Right cardiac atrium (tissue), 5 donors: ENCODE measurements at regions not wholly inside any gene's neighbourhood (a gene's known extent, or its start where the extent isn't known, plus 50 kb on each side); places are given as distances from the start of the nearest gene placed in this dataset.

Experiments
- ATAC-seq, 2 donors: fragments of 200-7000 bp; cut with Tn5 transposase; one replicate each; pipeline versions ENCODE4 v1.8.0 to v1.9.1; 2020; ENCODE audit warnings: moderate library complexity in 2 of 2, mild to moderate bottlenecking in 1 of 2
- DNase-seq, 3 donors: peaks; one replicate each; pipeline ENCODE4 v3.0.0-alpha.2; 2020
- H3K27ac ChIP-seq: one replicate; pipeline ENCODE4 v1.5.1; 2013; ENCODE audit warnings: mild to moderate bottlenecking, low read length, control low read depth, moderate library complexity
- H3K27me3 ChIP-seq: one replicate; pipeline ENCODE4 v1.6.1; 2013; ENCODE audit not compliant: control insufficient read depth, insufficient read depth
- H3K4me1 ChIP-seq: one replicate; pipeline ENCODE4 v1.6.1; 2013; ENCODE audit warnings: low read length; ENCODE audit not compliant: control insufficient read depth, insufficient read depth
- H3K4me3 ChIP-seq: one replicate; pipeline ENCODE4 v1.5.1; 2013; ENCODE audit warnings: low read length, control low read depth
- H3K9me3 ChIP-seq: one replicate; pipeline ENCODE4 v1.6.1; 2013; ENCODE audit warnings: low read length; ENCODE audit not compliant: control insufficient read depth
- WGBS: extraction: QIAGEN DNeasy Blood & Tissue Kit; methylation state at CpG from one replicate; pipeline ENCODE4 v1.1.7; 2013; 5-methylcytosine and 5-hydroxymethylcytosine counted together
- intact Hi-C, 4 donors: fragments of 100-400 bp; cut with DNase I; formaldehyde crosslinking; loops; one replicate each; pipeline versions ENCODE4 v1.11.0 to v1.14.0; 2022 to 2023
- donor health status: healthy with polysubstance abuse.
- donor health status: DM: no; HTN: yes; CAD: no.
- donor health status: DM: no; HTN: no; CAD: no.
- donor health status: DM: no; HTN: yes; CAD: no; lungs with severe emphysema.
- donor health status: DM: yes; HTN: yes; CAD: no.

GRCh38 chr13:57438072-57438471 is 193.5 kb upstream of the PCDH17 start:
- Histone ChIP-seq H3K4me3 (no peak overlapping the region), H3K4me1 (no peaks in the 10 kb centered on the region), H3K27ac (no peak overlapping the region), H3K9me3 (no peaks in the 10 kb centered on the region), H3K27me3 (no peaks in the 10 kb centered on the region)
- ATAC-seq: no peak
- intact Hi-C loops: loop anchor here in 1 of 4 donors (10.0 kb wide), 1 partner anchor 63 kb away; no protein-coding TSS in a partner anchor
- WGBS: 89% methylated on average over 3 of the region's 3 CpGs
- DNase-seq: no peak

GRCh38 chr13:57443494-57443893 is 188.1 kb upstream of the PCDH17 start:
- H3K4me3 ChIP-seq: no peak overlapping the region
- ATAC-seq: no peak
- no peaks in the 10 kb centered on the region for H3K27me3 ChIP-seq
- 87% methylated on average over 2 of the region's 2 CpGs for WGBS
- DNase-seq: no peak
- no peaks in the 10 kb centered on the region for H3K9me3 ChIP-seq
- H3K4me1 ChIP-seq: no peaks in the 10 kb centered on the region
- H3K27ac ChIP-seq: no peak overlapping the region
- intact Hi-C loops: no loop called here

- H3K4me1 ChIP-seq: no peaks in the 10 kb centered on the region
- 66% methylated on average over 2 of the region's 2 CpGs for WGBS
- no peaks in the 10 kb centered on the region for H3K9me3 ChIP-seq
- H3K4me3 ChIP-seq: no peak overlapping the region
- intact Hi-C loops: no loop called here
- H3K27ac ChIP-seq: no peak overlapping the region
- DNase-seq (no peak), ATAC-seq (no peak)
- no peaks in the 10 kb centered on the region for H3K27me3 ChIP-seq
Measured at GRCh38 chr13:57450356-57450755, 181.2 kb upstream of the PCDH17 start.

GRCh38 chr13:57452228-57452627 is 179.3 kb upstream of the PCDH17 start:
- intact Hi-C loops: no loop called here
- ATAC-seq (no peak), DNase-seq (no peak)
- Histone ChIP-seq H3K27me3 (no peaks in the 10 kb centered on the region), H3K9me3 (no peaks in the 10 kb centered on the region), H3K27ac (no peak overlapping the region), H3K4me3 (no peak overlapping the region), H3K4me1 (no peaks in the 10 kb centered on the region)
- 45% methylated on average over 2 of the region's 2 CpGs for WGBS

GRCh38 chr13:57470491-57470890 is 161.1 kb upstream of the PCDH17 start:
- no peaks in the 10 kb centered on the region for H3K4me1 ChIP-seq
- H3K27me3 ChIP-seq: no peaks in the 10 kb centered on the region
- no peaks in the 10 kb centered on the region for H3K9me3 ChIP-seq
- intact Hi-C loops: no loop called here
- H3K27ac ChIP-seq: no peak overlapping the region
- H3K4me3 ChIP-seq: no peak overlapping the region
- ATAC-seq (no peak), DNase-seq (no peak)
- 78% methylated on average over 1 of the region's 1 CpG for WGBS

- Histone ChIP-seq H3K27me3 (no peaks in the 10 kb centered on the region), H3K4me3 (no peak overlapping the region), H3K9me3 (no peaks in the 10 kb centered on the region), H3K4me1 (no peaks in the 10 kb centered on the region), H3K27ac (no peak overlapping the region)
- 77% methylated on average over 1 of the region's 1 CpG for WGBS
- intact Hi-C loops: no loop called here
- ATAC-seq (no peak), DNase-seq (no peak)
Measured at GRCh38 chr13:57491318-57491717, 140.2 kb upstream of the PCDH17 start.

GRCh38 chr13:57507752-57508463 is 123.6 kb upstream of the PCDH17 start:
- Histone ChIP-seq H3K27me3 (no peaks in the 10 kb centered on the region), H3K9me3 (no peaks in the 10 kb centered on the region), H3K4me3 (no peak overlapping the region), H3K4me1 (no peaks in the 10 kb centered on the region), H3K27ac (no peak overlapping the region)
- no peak for DNase-seq
- intact Hi-C loops: no loop called here
- WGBS: 56% methylated on average over 3 of the region's 3 CpGs
- ATAC-seq: no peak

- intact Hi-C loops: no loop called here
- no peak for ATAC-seq
- no peaks in the 10 kb centered on the region for H3K27me3 ChIP-seq
Measured at GRCh38 chr13:57511603-57512002, 119.9 kb upstream of the PCDH17 start.

GRCh38 chr13:57527114-57527735 is 104.3 kb upstream of the PCDH17 start:
- Histone ChIP-seq H3K27me3 (no peaks in the 10 kb centered on the region), H3K27ac (no peak overlapping the region), H3K9me3 (no peaks in the 10 kb centered on the region), H3K4me3 (no peak overlapping the region), H3K4me1 (no peaks in the 10 kb centered on the region)
- DNase-seq: no peak
- 59% methylated on average over 1 of the region's 1 CpG for WGBS
- ATAC-seq: no peak
- intact Hi-C loops: no loop called here

More at GRCh38 chr13:57511603-57512002, 119.9 kb upstream of the PCDH17 start:
- H3K4me3 ChIP-seq: no peak overlapping the region
- no peaks in the 10 kb centered on the region for H3K9me3 ChIP-seq
- no peak for DNase-seq
- no peaks in the 10 kb centered on the region for H3K4me1 ChIP-seq
- no peak overlapping the region for H3K27ac ChIP-seq

GRCh38 chr13:57531256-57531655 is 100.3 kb upstream of the PCDH17 start:
- Histone ChIP-seq H3K4me3 (no peak overlapping the region), H3K9me3 (no peaks in the 10 kb centered on the region), H3K27me3 (no peaks in the 10 kb centered on the region), H3K27ac (no peak overlapping the region), H3K4me1 (no peaks in the 10 kb centered on the region)
- ATAC-seq (no peak), DNase-seq (no peak)
- intact Hi-C loops: no loop called here

GRCh38 chr13:57546942-57547341 is 84.6 kb upstream of the PCDH17 start:
- ATAC-seq: no peak
- no peak overlapping the region for H3K27ac ChIP-seq
- H3K27me3 ChIP-seq: no peaks in the 10 kb centered on the region
- H3K4me3 ChIP-seq: no peak overlapping the region
- no peaks in the 10 kb centered on the region for H3K9me3 ChIP-seq
- intact Hi-C loops: no loop called here
- DNase-seq: no peak
- H3K4me1 ChIP-seq: no peaks in the 10 kb centered on the region

- H3K9me3 ChIP-seq: no peaks in the 10 kb centered on the region
- DNase-seq (no peak), ATAC-seq (no peak)
- H3K4me1 ChIP-seq: no peaks in the 10 kb centered on the region
- WGBS: 68% methylated on average over 3 of the region's 3 CpGs
- intact Hi-C loops: no loop called here
- H3K4me3 ChIP-seq: no peak overlapping the region
- H3K27me3 ChIP-seq: no peaks in the 10 kb centered on the region
- H3K27ac ChIP-seq: no peak overlapping the region
Measured at GRCh38 chr13:57552437-57552836, 79.1 kb upstream of the PCDH17 start.
